ENCODE measurements at regions not wholly inside any gene's neighbourhood (a gene's known extent, or its start where the extent isn't known, plus 50 kb on each side); places are given as distances from the start of the nearest gene placed in this dataset.
"Not testable (repeated sequence)": the region's sequence is repeated elsewhere in the genome, so short reads cannot be mapped to it uniquely, and the experiment has no call there.

DNA sequence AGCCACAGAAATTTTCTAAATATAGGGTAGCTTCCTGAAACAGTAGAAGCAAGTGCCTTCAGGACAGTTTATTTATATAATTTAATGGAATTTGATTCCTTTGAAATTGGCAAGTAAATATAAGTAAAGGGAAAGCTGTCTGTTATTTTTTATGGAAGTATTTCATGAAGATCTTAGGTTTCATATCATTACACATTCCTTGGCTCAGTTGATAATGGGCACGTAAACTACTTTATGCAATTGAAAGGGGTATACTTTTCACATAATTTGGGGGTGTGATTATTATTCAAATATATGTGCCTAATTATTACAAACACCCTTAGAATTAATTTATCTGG is 71.1 kb upstream of the RAP1B start:
- TF ChIP-seq ZNF565 (CRISPR knock-in tag; conservative IDR thresholded peaks at IDR 0.05; ENCODE audit: low read depth) (no peak), PATZ1 (CRISPR knock-in tag; IDR thresholded peaks at IDR 0.05; ENCODE audit: borderline replicate concordance) (no peak), RARB (CRISPR knock-in tag; IDR thresholded peaks at IDR 0.05) (no peak), OSR1 (CRISPR knock-in tag; IDR thresholded peaks at IDR 0.05) (no peak), PPARA (CRISPR knock-in tag; IDR thresholded peaks at IDR 0.05; ENCODE audit: borderline replicate concordance) (no peak), POU6F1 (CRISPR knock-in tag; IDR thresholded peaks at IDR 0.05; ENCODE audit: borderline replicate concordance, low read depth) (no peak), ARNTL (CRISPR knock-in tag; IDR thresholded peaks at IDR 0.05; ENCODE audit: borderline replicate concordance, low read depth) (no peak), GLIS3 (CRISPR knock-in tag; IDR thresholded peaks at IDR 0.05) (no peak), SNAI2 (CRISPR knock-in tag; IDR thresholded peaks at IDR 0.05) (no peak), ESRRG (CRISPR knock-in tag; IDR thresholded peaks at IDR 0.05) (no peak)
- TF ChIP-seq, protein P1, sequence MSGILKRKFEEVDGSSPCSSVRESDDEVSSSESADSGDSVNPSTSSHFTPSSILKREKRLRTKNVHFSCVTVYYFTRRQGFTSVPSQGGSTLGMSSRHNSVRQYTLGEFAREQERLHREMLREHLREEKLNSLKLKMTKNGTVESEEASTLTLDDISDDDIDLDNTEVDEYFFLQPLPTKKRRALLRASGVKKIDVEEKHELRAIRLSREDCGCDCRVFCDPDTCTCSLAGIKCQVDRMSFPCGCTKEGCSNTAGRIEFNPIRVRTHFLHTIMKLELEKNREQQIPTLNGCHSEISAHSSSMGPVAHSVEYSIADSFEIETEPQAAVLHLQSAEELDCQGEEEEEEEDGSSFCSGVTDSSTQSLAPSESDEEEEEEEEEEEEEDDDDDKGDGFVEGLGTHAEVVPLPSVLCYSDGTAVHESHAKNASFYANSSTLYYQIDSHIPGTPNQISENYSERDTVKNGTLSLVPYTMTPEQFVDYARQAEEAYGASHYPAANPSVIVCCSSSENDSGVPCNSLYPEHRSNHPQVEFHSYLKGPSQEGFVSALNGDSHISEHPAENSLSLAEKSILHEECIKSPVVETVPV (CRISPR knock-in tag; IDR thresholded peaks at IDR 0.05) = no peak
- ATAC-seq = peak; percentile 69

GRCh38 chr12:68540768-68541167 is 69.9 kb upstream of the RAP1B start:
- not testable (repeated sequence) for ATAC-seq

- not testable (repeated sequence) for ATAC-seq
Measured at GRCh38 chr12:68547318-68547717, 63.4 kb upstream of the RAP1B start.

GRCh38 chr12:68552605-68553195 is 58.0 kb upstream of the RAP1B start:
- not testable (repeated sequence) for ATAC-seq

GRCh38 chr12:68557011-68557730 is 53.5 kb upstream of the RAP1B start:
- ATAC-seq = peak; percentile 96

DNA sequence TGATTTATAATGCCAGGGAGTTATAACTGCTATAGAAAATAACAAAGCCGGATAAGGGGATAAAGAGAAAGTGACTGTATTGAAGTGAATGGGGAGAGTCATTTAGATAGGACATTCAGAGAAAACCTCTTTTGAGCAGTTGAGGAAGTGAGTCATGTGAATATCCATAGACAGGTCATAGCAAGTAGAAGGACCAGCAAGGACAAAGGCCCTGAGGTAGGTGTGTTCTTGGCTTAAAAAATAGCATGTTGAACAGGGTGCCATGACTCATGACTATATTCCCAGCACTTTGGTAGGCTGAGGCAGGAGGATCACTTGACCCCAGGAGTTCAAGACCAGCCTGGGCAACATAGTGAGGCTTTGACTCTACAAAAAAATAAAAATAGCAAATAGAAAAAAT is 51.5 kb upstream of the RAP1B start:
- no peak for ATAC-seq
- TF ChIP-seq CREB5 (CRISPR knock-in tag; IDR thresholded peaks at IDR 0.05; ENCODE audit: low read depth) (no peak), SNAI2 (CRISPR knock-in tag; IDR thresholded peaks at IDR 0.05) (no peak), TOX (CRISPR knock-in tag; IDR thresholded peaks at IDR 0.05; ENCODE audit: borderline replicate concordance) (no peak), BACH2 (CRISPR knock-in tag; IDR thresholded peaks at IDR 0.05; ENCODE audit: borderline replicate concordance) (no peak), CSDC2 (CRISPR knock-in tag; IDR thresholded peaks at IDR 0.05) (no peak), ARNTL (CRISPR knock-in tag; IDR thresholded peaks at IDR 0.05; ENCODE audit: borderline replicate concordance, low read depth) (no peak), PATZ1 (CRISPR knock-in tag; IDR thresholded peaks at IDR 0.05; ENCODE audit: borderline replicate concordance) (no peak), ZNF70 (CRISPR knock-in tag; IDR thresholded peaks at IDR 0.05) (no peak), POU6F1 (CRISPR knock-in tag; IDR thresholded peaks at IDR 0.05; ENCODE audit: borderline replicate concordance, low read depth) (no peak), ZNF565 (CRISPR knock-in tag; conservative IDR thresholded peaks at IDR 0.05; ENCODE audit: low read depth) (no peak), OSR1 (CRISPR knock-in tag; IDR thresholded peaks at IDR 0.05) (no peak)
- TF ChIP-seq, protein P1 (CRISPR knock-in tag; IDR thresholded peaks at IDR 0.05) = no peak

More at GRCh38 chr12:68557011-68557730, 53.5 kb upstream of the RAP1B start:
- TF ChIP-seq ISL1 (CRISPR knock-in tag; IDR thresholded peaks at IDR 0.05) = peak; percentile 45
- no peak for TF ChIP-seq RARB (CRISPR knock-in tag; IDR thresholded peaks at IDR 0.05)
